Transverse colon (tissue), 3 donors: ENCODE measurements at regions not wholly inside any gene's neighbourhood (a gene's known extent, or its start where the extent isn't known, plus 50 kb on each side); places are given as distances from the start of the nearest gene placed in this dataset.
A peak's percentile ranks its signal among the peaks of the same experiment; 100 is the strongest.
"Not testable (repeated sequence)": the region's sequence is repeated elsewhere in the genome, so short reads cannot be mapped to it uniquely, and the experiment has no call there.

ENCODE experiments used
- CTCF ChIP-seq, 5 experiments: fragments of 200-600 bp in 3 of 5; fragments of 450-650 bp in 2 of 5; sonication (generic) in 3 of 5; IDR thresholded peaks; 1 replicate in 2 of 5; 2 replicates in 3 of 5; pipeline ENCODE4 v1.5.1; 2016 to 2017; ENCODE audit warnings: antibody characterized with exemption in 5 of 5, inconsistent platforms in 3 of 5, mild to moderate bottlenecking in 2 of 5, moderate library complexity in 1 of 5
- EP300 ChIP-seq: sonication (generic); formaldehyde crosslinking; IDR thresholded peaks from one replicate; pipeline ENCODE4 v1.6.1; 2017; ENCODE audit warnings: antibody characterized with exemption, low read depth

- peak; percentile 19 to 53 (median 42) for TF ChIP-seq CTCF (IDR thresholded peaks at IDR 0.05)
- not testable (repeated sequence) for TF ChIP-seq EP300
These were observed 71.7 kb downstream of the PRR15 start for GRCh38 chr7:29635067-29636008.
